Cardiac muscle cell (in vitro differentiated cells and primary cell): ENCODE measurements at regions not wholly inside any gene's neighbourhood (a gene's known extent, or its start where the extent isn't known, plus 50 kb on each side); places are given as distances from the start of the nearest gene placed in this dataset.

Source experiments
- DNase-seq, 2 donors: peaks; one replicate each; pipeline versions ENCODE4 v3.0.0 to v3.0.0-alpha.2; 2010 to 2017; ENCODE audit warnings: low read depth in 1 of 2, low spot score in 1 of 2
- H3K27ac ChIP-seq: fragments of 200-600 bp; sonication (generic); 2 replicates; pipeline ENCODE4 v1.5.1; 2016
- H3K27me3 ChIP-seq: fragments of 200-600 bp; sonication (generic); 2 replicates; pipeline ENCODE4 v1.6.0; 2016; ENCODE audit warnings: control low read depth
- H3K36me3 ChIP-seq: fragments of 200-600 bp; sonication (generic); 2 replicates; pipeline ENCODE4 v1.5.1; 2016; ENCODE audit warnings: control low read depth
- H3K4me1 ChIP-seq: fragments of 200-600 bp; sonication (generic); 2 replicates; pipeline ENCODE4 v1.8.1; 2017; ENCODE audit warnings: low read depth, mild to moderate bottlenecking, mixed run types
- H3K4me3 ChIP-seq: fragments of 200-600 bp; sonication (generic); 2 replicates; pipeline ENCODE4 v1.5.1; 2016; ENCODE audit warnings: mild to moderate bottlenecking
- H3K9me3 ChIP-seq: fragments of 200-600 bp; sonication (generic); 2 replicates; pipeline ENCODE4 v1.5.1; 2017; ENCODE audit warnings: low read depth, mild to moderate bottlenecking, control low read depth
- TF ChIP-seq, protein P1 (sequence below): IDR thresholded peaks from 2 replicates; pipeline ENCODE4 v1.5.1; 2012; ENCODE audit warnings: low read depth, mild to moderate bottlenecking, low read length

DNA sequence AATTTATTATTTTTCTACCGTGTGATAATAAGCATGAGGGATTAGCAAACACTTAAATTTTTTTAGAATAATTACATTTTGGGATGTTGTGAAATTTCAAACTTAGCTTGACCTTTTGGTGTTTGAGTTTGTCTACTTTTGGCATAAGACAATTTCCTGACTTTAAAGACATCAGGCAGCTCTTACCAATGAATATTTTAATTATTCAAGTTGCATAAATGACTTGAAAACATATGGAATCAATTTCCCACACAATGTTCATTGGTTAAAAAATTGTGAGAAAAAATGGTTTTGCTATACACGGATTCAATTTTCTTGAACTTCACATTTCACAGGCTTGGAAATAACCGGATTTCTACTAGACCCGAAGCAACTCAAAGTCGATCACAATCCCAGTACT, 243.4 kb downstream of the IKZF2 start:
- no peaks in the 10 kb centered on the region for H3K36me3 ChIP-seq

GRCh38 chr2:212906620-212907019, 244.8 kb downstream of the IKZF2 start:
- no peak for DNase-seq
- TF ChIP-seq, protein P1, sequence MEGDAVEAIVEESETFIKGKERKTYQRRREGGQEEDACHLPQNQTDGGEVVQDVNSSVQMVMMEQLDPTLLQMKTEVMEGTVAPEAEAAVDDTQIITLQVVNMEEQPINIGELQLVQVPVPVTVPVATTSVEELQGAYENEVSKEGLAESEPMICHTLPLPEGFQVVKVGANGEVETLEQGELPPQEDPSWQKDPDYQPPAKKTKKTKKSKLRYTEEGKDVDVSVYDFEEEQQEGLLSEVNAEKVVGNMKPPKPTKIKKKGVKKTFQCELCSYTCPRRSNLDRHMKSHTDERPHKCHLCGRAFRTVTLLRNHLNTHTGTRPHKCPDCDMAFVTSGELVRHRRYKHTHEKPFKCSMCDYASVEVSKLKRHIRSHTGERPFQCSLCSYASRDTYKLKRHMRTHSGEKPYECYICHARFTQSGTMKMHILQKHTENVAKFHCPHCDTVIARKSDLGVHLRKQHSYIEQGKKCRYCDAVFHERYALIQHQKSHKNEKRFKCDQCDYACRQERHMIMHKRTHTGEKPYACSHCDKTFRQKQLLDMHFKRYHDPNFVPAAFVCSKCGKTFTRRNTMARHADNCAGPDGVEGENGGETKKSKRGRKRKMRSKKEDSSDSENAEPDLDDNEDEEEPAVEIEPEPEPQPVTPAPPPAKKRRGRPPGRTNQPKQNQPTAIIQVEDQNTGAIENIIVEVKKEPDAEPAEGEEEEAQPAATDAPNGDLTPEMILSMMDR: no peak
- Histone ChIP-seq H3K4me1 (no peaks in the 10 kb centered on the region), H3K27ac (no peak overlapping the region), H3K36me3 (no peaks in the 10 kb centered on the region), H3K27me3 (no peaks in the 10 kb centered on the region), H3K4me3 (no peak overlapping the region), H3K9me3 (no peaks in the 10 kb centered on the region)

More for the DNA sequence above, 243.4 kb downstream of the IKZF2 start:
- no peak overlapping the region for H3K27ac ChIP-seq
- H3K4me1 ChIP-seq: no peaks in the 10 kb centered on the region
- no peaks in the 10 kb centered on the region for H3K27me3 ChIP-seq
- H3K4me3 ChIP-seq: no peak overlapping the region
- TF ChIP-seq, protein P1: no peak
- no peak for DNase-seq
- no peaks in the 10 kb centered on the region for H3K9me3 ChIP-seq

GRCh38 chr2:212905640-212906201, 245.7 kb downstream of the IKZF2 start:
- no peaks in the 10 kb centered on the region for H3K4me1 ChIP-seq
- no peaks in the 10 kb centered on the region for H3K9me3 ChIP-seq
- no peak overlapping the region for H3K27ac ChIP-seq
- no peaks in the 10 kb centered on the region for H3K36me3 ChIP-seq
- H3K4me3 ChIP-seq: no peak overlapping the region
- DNase-seq: peak in 1 of 2 donors; percentile 73
- TF ChIP-seq, protein P1: no peak
- H3K27me3 ChIP-seq: no peaks in the 10 kb centered on the region

- no peak overlapping the region for H3K4me3 ChIP-seq
- H3K36me3 ChIP-seq: no peaks in the 10 kb centered on the region
- no peak overlapping the region for H3K27ac ChIP-seq
- H3K4me1 ChIP-seq: no peaks in the 10 kb centered on the region
- no peaks in the 10 kb centered on the region for H3K27me3 ChIP-seq
- H3K9me3 ChIP-seq: no peaks in the 10 kb centered on the region
- DNase-seq: no peak
- TF ChIP-seq, protein P1: no peak
Measured at GRCh38 chr2:212904646-212905045, 246.8 kb downstream of the IKZF2 start.

GRCh38 chr2:212903413-212903812, 248.0 kb downstream of the IKZF2 start:
- Histone ChIP-seq H3K4me1 (no peaks in the 10 kb centered on the region), H3K36me3 (no peaks in the 10 kb centered on the region), H3K4me3 (no peak overlapping the region), H3K27ac (no peak overlapping the region), H3K9me3 (no peaks in the 10 kb centered on the region), H3K27me3 (no peaks in the 10 kb centered on the region)
- TF ChIP-seq, protein P1: no peak
- no peak for DNase-seq

- TF ChIP-seq, protein P1: no peak
- Histone ChIP-seq H3K27ac (no peak overlapping the region), H3K4me1 (no peaks in the 10 kb centered on the region), H3K4me3 (no peak overlapping the region), H3K36me3 (no peaks in the 10 kb centered on the region), H3K9me3 (no peaks in the 10 kb centered on the region), H3K27me3 (no peaks in the 10 kb centered on the region)
- no peak for DNase-seq
Measured at GRCh38 chr2:212902421-212902820, 249.0 kb downstream of the IKZF2 start.
